Kidney epithelial cell (primary cell): ENCODE measurements at regions not wholly inside any gene's neighbourhood (a gene's known extent, or its start where the extent isn't known, plus 50 kb on each side); places are given as distances from the start of the nearest gene placed in this dataset.

ENCODE experiments used
- DNase-seq: peaks from one replicate; pipeline ENCODE4 v3.0.0-alpha.2; 2010; ENCODE audit warnings: low read depth
- H3K27me3 ChIP-seq: 2 replicates; pipeline ENCODE4 v1.6.0; 2011; ENCODE audit warnings: low read length; ENCODE audit not compliant: control insufficient read depth, insufficient read depth
- H3K36me3 ChIP-seq: 2 replicates; pipeline ENCODE4 v1.5.1; 2011; ENCODE audit warnings: low read length; ENCODE audit not compliant: control insufficient read depth, insufficient read depth
- H3K4me3 ChIP-seq: 2 replicates; pipeline ENCODE4 v1.5.1; 2011; ENCODE audit warnings: low read depth, mild to moderate bottlenecking, control low read depth, low read length
- CTCF ChIP-seq: IDR thresholded peaks from 2 replicates; pipeline ENCODE4 v1.5.1; 2011; ENCODE audit warnings: mild to moderate bottlenecking, moderate library complexity, low read length, control low read depth, inconsistent platforms; ENCODE audit not compliant: insufficient read depth, poor library complexity, severe bottlenecking

- DNase-seq, result no peak
- H3K27me3 ChIP-seq, result no peaks in the 10 kb centered on the region
- no peak overlapping the region for H3K4me3 ChIP-seq
- no peaks in the 10 kb centered on the region for H3K36me3 ChIP-seq
- no peak for TF ChIP-seq CTCF
Observed at GRCh38 chr13:33644581-33645543, 173.1 kb upstream of the RFC3 start.

- H3K36me3 ChIP-seq, result no peaks in the 10 kb centered on the region
- H3K27me3 ChIP-seq, result no peaks in the 10 kb centered on the region
- TF ChIP-seq CTCF, result no peak
- no peak overlapping the region for H3K4me3 ChIP-seq
- no peak for DNase-seq
Observed at GRCh38 chr13:33645591-33646554, 172.1 kb upstream of the RFC3 start.

- TF ChIP-seq CTCF, result no peak
- no peaks in the 10 kb centered on the region for H3K36me3 ChIP-seq
- no peak for DNase-seq
- H3K4me3 ChIP-seq, result no peak overlapping the region
- no peaks in the 10 kb centered on the region for H3K27me3 ChIP-seq
Observed at GRCh38 chr13:33649212-33649878, 168.6 kb upstream of the RFC3 start.

DNA sequence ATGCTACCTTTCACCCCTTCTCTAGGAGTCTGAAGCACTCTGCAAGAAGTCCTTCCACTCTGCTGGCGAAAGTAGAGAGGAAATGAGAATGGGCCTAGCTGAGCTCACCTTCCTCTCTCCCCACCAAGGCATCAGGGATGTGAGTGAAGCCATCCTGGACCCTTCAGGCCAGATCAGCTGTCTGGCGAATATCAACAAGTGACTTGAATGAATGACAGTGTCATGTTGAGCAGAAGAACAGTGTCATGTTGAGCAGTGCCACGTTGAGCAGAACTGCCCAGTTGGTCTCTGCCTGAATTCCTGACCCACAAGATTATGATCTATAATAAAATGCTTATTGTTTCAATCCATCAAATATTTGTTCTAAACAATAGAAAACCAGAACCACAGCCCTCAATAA lies 166.2 kb upstream of the RFC3 start:
- Histone ChIP-seq H3K27me3 (no peaks in the 10 kb centered on the region), H3K4me3 (no peak overlapping the region), H3K36me3 (no peaks in the 10 kb centered on the region)
- no peak for TF ChIP-seq CTCF
- DNase-seq, result no peak

- no peak for DNase-seq
- H3K4me3 ChIP-seq, result no peak overlapping the region
- no peaks in the 10 kb centered on the region for H3K27me3 ChIP-seq
- no peaks in the 10 kb centered on the region for H3K36me3 ChIP-seq
- TF ChIP-seq CTCF, result no peak
Observed at GRCh38 chr13:33657274-33657673, 160.7 kb upstream of the RFC3 start.
